Liver (tissue), 3 donors: ENCODE measurements at regions not wholly inside any gene's neighbourhood (a gene's known extent, or its start where the extent isn't known, plus 50 kb on each side); places are given as distances from the start of the nearest gene placed in this dataset.

Experiments
- CTCF ChIP-seq: fragments of 150-350 bp; IDR thresholded peaks from 2 replicates; pipeline ENCODE4 v1.5.1; 2017; ENCODE audit warnings: improper control_type of control experiment, low read depth, low read length; ENCODE audit not compliant: missing input control
- EGR1 ChIP-seq, 2 donors: IDR thresholded peaks; 2 replicates each; pipeline ENCODE4 v1.6.1; 2016 to 2018; ENCODE audit warnings: antibody characterized with exemption in 2 of 2, low read depth in 2 of 2
- GABPA ChIP-seq, 2 donors: IDR thresholded peaks in 1 of 2; conservative IDR thresholded peaks in 1 of 2; 2 replicates each; pipeline ENCODE4 v1.6.1; 2016; ENCODE audit warnings: antibody characterized with exemption in 2 of 2, mild to moderate bottlenecking in 1 of 2, moderate library complexity in 1 of 2
- JUND ChIP-seq, 2 donors: IDR thresholded peaks; 2 replicates each; pipeline ENCODE4 v1.6.1; 2016; ENCODE audit warnings: antibody characterized with exemption in 2 of 2
- NR2F2 ChIP-seq: IDR thresholded peaks from 2 replicates; pipeline ENCODE4 v1.6.1; 2016; ENCODE audit warnings: antibody characterized with exemption
- RAD21 ChIP-seq, 2 donors: IDR thresholded peaks; 2 replicates each; pipeline ENCODE4 v1.6.1; 2016; ENCODE audit warnings: antibody characterized with exemption in 2 of 2, mild to moderate bottlenecking in 2 of 2
- RXRA ChIP-seq, 2 donors: IDR thresholded peaks; 2 replicates each; pipeline ENCODE4 v1.6.1; 2017 to 2018; ENCODE audit warnings: antibody characterized with exemption in 2 of 2, mild to moderate bottlenecking in 1 of 2
- SP1 ChIP-seq: IDR thresholded peaks from 2 replicates; pipeline ENCODE4 v1.6.1; 2018; ENCODE audit warnings: antibody characterized with exemption, mild to moderate bottlenecking
- TAF1 ChIP-seq: conservative IDR thresholded peaks from 2 replicates; pipeline ENCODE4 v1.6.1; 2016; ENCODE audit warnings: antibody characterized with exemption, mild to moderate bottlenecking
- YY1 ChIP-seq: IDR thresholded peaks from 2 replicates; pipeline ENCODE4 v1.6.1; 2016; ENCODE audit warnings: antibody characterized with exemption, mild to moderate bottlenecking
- ZBTB33 ChIP-seq: IDR thresholded peaks from 2 replicates; pipeline ENCODE4 v1.6.1; 2016; ENCODE audit warnings: antibody characterized with exemption
- TF ChIP-seq, protein P1 (sequence below): IDR thresholded peaks from 2 replicates; pipeline ENCODE4 v1.6.1; 2016; ENCODE audit warnings: antibody characterized with exemption, mild to moderate bottlenecking
- TF ChIP-seq, protein P2 (sequence below): IDR thresholded peaks from 2 replicates; pipeline ENCODE4 v1.6.1; 2016; ENCODE audit warnings: antibody characterized with exemption
- donor health status: healthy.
- donor health status: healthy.

- TF ChIP-seq TAF1 (no peak), JUND (IDR thresholded peaks at IDR 0.05) (no peak), CTCF (no peak), GABPA (IDR thresholded peaks at IDR 0.05 in 1 of 2, conservative IDR thresholded peaks at IDR 0.05 in 1 of 2) (no peak), YY1 (no peak), ZBTB33 (no peak), RXRA (IDR thresholded peaks at IDR 0.05) (no peak), RAD21 (IDR thresholded peaks at IDR 0.05) (no peak), EGR1 (IDR thresholded peaks at IDR 0.05; ENCODE audit: low read depth in 2 of 2) (no peak), NR2F2 (no peak), SP1 (no peak)
- TF ChIP-seq, protein P1, sequence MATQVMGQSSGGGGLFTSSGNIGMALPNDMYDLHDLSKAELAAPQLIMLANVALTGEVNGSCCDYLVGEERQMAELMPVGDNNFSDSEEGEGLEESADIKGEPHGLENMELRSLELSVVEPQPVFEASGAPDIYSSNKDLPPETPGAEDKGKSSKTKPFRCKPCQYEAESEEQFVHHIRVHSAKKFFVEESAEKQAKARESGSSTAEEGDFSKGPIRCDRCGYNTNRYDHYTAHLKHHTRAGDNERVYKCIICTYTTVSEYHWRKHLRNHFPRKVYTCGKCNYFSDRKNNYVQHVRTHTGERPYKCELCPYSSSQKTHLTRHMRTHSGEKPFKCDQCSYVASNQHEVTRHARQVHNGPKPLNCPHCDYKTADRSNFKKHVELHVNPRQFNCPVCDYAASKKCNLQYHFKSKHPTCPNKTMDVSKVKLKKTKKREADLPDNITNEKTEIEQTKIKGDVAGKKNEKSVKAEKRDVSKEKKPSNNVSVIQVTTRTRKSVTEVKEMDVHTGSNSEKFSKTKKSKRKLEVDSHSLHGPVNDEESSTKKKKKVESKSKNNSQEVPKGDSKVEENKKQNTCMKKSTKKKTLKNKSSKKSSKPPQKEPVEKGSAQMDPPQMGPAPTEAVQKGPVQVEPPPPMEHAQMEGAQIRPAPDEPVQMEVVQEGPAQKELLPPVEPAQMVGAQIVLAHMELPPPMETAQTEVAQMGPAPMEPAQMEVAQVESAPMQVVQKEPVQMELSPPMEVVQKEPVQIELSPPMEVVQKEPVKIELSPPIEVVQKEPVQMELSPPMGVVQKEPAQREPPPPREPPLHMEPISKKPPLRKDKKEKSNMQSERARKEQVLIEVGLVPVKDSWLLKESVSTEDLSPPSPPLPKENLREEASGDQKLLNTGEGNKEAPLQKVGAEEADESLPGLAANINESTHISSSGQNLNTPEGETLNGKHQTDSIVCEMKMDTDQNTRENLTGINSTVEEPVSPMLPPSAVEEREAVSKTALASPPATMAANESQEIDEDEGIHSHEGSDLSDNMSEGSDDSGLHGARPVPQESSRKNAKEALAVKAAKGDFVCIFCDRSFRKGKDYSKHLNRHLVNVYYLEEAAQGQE: no peak
- TF ChIP-seq, protein P2, sequence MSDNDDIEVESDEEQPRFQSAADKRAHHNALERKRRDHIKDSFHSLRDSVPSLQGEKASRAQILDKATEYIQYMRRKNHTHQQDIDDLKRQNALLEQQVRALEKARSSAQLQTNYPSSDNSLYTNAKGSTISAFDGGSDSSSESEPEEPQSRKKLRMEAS: no peak
These were observed 346.3 kb downstream of the TMEM114 start for GRCh38 chr16:8243981-8244380.
